ENCODE measurements at regions not wholly inside any gene's neighbourhood (a gene's known extent, or its start where the extent isn't known, plus 50 kb on each side); places are given as distances from the start of the nearest gene placed in this dataset.

DNA sequence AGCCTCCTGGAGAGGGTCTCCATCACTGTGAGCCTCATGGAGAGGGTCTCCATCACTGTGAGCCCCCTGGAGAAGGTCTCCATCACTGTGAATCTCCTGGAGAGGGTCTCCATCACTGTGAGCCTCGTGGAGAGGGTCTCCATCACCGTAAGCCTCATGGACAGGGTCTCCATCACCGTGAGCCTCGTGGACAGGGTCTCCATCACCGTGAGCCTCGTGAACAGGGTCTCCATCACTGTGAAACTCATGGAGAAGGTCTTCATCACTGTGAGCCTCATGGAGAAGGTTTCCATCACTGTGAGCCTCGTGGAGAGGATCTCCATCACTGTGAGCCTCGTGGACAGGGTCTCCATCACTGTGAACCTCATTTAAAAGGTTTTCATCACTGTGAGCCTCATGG is 140.0 kb downstream of the ERMARD start:
- no peak for DNase-seq (ENCODE audit: low read depth in 2 of 2)

DNA sequence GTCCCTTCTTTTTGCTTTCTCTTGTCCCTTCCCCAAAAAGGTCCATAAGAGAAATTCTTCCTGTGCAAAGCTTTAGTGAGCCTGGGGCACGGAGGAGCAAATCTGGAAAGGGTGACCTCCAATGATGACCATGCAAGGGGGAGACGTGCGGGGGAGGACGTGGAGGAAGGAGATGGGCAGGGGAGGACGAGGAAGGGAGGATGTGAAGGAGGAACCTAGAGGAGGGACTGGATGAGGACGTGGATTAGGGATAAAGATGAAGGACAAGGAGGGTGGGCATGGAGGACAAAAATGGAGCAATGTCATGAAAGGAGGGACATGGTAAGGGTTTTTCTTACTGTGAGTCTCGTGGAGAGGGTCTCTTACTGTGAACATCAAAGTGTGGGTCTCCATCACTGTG is 139.5 kb downstream of the ERMARD start:
- DNase-seq (ENCODE audit: low read depth in 2 of 2), result no peak

DNA sequence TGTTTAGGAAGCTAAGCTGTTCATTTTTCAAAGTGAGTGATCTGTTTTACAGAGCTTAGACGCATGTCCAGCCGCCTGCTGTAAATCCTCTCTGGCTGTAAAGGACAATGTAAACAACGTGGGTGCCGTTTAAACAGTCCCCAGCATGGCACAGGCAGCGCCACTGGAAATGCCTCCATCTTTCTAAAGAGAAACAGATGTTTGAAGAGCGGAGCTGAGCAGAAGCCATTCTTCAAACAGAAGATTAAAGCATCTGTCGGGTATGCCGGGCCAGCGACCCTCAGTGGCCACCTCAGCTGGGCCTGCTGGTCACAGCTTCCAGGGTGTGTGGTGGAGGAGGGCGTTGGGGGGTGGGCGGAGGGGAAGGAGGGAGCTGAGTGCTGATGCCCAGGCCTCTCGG is 138.6 kb downstream of the ERMARD start:
- DNase-seq (ENCODE audit: low read depth in 2 of 2), result no peak

DNA sequence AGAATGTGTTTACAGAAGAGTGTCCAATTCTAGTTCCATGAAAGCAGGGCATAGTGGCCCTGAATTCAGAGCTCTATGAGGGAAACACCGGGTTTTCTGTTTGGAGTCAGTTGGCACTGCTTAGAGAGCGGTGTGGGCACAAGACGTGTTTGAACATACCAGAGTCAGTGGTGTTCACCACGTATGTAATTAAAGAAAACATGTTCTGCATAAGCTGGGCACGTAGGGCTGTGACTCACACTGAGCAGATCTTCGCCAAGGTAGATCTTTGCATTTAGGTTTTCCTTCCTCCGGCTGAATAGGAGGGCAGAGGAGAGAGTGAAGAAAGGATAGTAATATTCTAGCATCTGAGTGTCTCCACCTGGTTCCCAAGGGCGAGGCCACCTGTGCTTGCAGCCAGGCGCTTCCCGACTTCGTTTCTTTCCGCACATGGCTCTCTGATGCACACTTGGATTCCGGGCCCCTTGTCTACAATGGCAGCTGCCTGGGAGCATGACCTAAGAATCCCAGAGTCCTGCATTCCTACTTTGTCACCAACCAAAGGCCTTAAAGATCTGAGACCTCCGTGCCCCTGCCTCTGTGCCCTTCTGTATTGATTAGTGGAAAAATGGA is 136.2 kb downstream of the ERMARD start:
- DNase-seq (ENCODE audit: low read depth in 2 of 2), result no peak

DNA sequence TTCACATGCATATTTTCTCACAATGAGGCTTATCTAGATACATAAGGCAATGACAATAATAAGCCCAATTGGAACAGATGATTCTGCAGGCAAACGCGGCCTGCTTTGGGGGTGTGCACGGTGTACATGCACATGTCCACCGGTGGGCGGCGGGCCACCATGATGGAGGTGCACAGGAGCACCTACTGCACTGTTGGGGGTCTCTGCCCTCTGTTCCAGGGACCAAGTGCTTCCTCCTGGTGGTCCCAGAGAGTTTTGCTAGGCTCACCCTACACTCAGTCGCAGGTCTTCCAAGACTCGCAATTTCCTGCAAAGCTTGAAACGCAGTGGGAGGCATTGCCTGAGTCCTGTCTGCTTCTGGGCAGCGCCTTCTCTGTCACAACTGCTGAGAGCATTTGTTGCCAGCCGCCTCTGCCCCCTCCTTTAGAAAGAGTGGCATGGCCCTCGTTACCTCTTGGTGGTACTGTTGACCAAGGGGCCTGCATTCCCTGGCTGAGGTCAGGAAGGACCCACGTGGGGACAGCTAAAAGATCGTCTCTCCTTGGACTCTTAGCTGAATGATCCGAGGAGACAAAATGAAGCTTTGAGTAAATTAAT is 135.3 kb downstream of the ERMARD start:
- no peak for DNase-seq (ENCODE audit: low read depth in 2 of 2)

DNA sequence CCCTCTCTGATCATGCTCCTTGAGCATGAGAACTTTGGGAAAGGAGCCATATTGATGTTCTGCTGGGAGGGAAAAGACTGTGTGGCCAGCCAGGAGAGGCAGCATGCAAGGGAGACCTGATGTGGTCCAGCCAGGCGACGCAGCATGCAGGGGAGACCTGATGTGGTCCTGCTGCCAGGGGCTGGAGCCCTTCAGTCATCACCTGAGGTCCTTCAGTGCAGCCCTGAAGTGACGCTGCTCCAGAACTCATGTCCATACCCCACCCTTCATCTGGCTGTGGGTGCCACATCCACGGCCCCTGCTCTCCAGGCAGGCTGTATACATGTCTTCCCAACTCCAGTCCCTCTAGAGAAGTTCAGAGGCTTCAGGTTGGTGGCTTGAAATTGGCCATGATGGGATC is 134.4 kb downstream of the ERMARD start:
- DNase-seq (ENCODE audit: low read depth in 2 of 2), result no peak

DNA sequence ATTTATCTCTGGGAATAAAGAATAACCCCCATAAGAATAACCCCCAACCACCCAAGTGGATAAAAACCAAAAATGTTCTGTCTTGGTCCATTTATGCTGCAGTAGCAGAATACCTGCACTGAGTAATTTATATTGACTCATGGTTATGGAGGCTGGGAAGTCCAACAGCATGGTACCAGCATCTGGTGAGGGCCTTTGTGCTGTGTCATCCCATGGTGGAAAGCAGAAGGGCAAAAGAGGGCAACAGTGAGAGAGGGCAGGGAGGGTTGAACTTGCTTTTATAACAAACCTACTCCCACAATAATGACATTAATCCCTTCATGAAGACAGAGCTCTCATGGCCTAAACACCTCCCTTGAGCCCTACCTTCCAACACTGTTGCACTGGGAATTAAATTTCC is 133.7 kb downstream of the ERMARD start:
- no peak for DNase-seq (ENCODE audit: low read depth in 2 of 2)

DNA sequence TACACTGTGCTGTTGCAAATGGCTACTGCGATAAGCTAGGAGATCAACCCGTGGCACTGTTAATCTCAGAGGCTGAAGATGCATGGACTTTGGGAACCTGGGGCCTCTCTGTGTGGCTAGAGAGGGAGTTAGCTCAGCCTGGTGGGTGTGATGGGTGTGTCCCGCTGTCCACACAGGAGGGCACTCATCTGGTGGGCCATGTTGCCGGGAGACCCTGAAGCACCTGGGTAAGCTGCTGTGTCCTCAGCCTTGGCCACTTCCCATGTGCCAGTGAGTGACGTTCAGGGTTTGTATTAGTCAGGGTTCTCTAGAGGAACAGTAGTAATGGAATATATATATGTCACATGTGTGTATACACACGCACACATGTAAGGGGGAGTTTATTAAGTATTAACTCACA is 132.7 kb downstream of the ERMARD start:
- no peak for DNase-seq (ENCODE audit: low read depth in 2 of 2)

DNA sequence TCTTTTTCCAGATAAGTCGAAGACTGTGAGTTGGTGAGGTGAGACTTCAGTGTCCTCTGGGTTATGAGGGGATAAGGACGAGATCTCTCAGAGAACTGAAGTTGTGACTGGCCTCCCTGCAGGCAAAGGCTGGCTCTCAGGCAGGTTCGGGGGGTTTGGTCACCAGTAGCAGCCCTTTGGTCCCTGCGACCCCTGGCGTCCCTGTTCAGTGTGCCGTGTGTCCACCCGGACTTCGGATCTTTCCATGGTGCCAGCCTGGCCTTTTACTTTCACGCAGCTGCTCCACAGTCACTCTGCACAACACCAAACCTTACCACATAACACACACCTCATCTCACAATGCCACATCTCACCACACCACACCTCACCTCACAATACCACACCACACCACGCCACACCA is 131.9 kb downstream of the ERMARD start:
- DNase-seq (ENCODE audit: low read depth in 2 of 2), result no peak

DNA sequence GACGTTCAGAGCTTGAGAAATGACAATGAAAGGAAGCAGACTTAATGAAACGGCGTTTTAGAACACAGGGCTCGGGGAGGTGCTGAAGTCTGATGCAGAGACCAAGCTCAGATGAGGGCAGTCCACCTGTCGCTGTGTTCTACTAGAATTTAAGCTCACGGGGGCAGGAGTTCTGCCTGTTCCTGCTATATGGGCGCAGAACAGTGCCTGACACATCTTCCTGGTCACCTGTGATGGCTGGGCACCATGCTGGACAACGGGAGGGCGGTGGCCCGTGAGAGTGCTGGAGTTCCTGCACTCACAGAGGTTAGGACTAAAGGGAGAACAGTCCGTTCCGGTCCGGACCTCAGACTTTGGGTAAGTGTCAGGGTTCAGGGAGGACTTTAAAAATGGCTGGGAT is 130.6 kb downstream of the ERMARD start:
- DNase-seq (ENCODE audit: low read depth in 2 of 2), result no peak

DNA sequence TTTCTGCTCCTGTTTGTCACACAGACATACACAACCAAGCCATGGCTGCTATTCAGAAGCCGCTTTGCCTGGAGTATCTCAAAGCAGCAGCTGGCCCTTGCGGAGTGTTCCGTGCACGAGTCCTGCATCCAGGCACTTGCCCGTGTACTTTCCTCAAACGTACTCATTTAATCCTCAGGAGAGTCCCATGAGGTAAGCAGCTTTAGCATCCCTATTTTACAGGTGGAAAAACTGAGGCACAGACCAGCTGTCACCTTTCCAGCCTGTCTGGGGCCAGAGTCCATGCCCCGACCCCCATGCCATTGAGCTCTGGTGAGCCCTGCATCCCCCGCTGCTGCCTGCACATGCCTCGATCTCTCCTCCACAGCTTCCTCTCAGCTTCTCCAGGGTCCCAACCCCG is 130.0 kb downstream of the ERMARD start:
- no peak for DNase-seq (ENCODE audit: low read depth in 2 of 2)

DNA sequence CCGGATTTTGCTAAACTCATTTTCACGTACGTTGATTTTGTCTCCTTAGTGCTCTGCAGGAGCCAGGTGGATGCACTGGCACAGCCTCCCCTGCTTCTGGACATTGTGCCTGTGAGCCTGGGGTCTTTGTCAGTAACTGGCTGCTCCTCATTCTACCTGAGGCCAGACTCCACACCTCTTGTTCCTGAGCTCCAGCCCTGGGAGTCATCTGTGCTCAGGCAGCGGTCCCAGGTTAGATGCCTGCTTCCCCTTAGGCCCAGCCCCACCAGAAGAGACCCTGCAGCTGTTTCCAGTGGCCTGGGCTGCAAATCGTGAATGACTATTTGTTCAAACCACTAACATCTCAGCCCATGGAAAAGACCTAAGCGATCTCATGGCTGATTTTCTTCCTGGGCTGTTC is 129.1 kb downstream of the ERMARD start:
- no peak for DNase-seq (ENCODE audit: low read depth in 2 of 2)

DNA sequence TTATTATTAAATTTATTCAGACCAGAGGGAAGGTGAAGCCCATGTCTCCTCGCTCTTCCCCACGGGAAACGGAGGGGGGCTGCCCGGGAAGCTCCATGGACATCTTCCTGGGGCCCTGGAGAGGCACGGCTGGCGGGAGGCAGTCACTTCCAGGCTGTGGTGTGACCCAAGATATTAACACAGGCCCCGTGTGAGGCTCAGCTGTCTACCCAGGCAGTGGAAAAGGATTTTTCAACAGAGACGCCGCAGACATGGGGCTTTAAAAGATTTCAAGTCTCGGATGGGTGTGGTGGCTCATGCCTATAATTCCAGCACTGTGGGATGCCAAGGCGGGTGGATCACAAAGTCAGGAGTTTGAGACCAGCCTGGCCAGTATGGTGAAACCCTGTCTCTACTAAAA is 117.9 kb downstream of the ERMARD start:
- DNase-seq (ENCODE audit: low read depth in 2 of 2), result no peak

DNA sequence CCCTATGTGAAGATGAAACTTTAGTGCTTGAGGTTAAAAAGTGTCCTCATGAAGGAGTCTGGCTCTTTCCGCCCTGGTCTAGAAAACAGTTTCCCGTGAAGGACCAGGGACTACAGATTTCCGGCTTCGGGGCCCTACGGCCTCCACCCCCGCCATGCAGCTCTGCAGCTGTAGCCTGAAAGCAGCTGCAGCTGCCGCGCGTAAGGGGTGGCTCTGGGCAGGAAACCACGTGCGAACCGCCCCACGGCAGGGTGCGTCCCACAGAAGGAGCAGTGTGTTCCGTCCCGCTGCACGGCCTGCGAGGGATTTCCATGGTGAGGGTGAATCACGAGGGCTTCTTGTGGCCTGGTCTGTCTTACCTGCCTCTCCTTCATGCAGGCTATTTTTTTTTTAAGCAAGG is 117.0 kb downstream of the ERMARD start:
- no peak for DNase-seq (ENCODE audit: low read depth in 2 of 2)

DNA sequence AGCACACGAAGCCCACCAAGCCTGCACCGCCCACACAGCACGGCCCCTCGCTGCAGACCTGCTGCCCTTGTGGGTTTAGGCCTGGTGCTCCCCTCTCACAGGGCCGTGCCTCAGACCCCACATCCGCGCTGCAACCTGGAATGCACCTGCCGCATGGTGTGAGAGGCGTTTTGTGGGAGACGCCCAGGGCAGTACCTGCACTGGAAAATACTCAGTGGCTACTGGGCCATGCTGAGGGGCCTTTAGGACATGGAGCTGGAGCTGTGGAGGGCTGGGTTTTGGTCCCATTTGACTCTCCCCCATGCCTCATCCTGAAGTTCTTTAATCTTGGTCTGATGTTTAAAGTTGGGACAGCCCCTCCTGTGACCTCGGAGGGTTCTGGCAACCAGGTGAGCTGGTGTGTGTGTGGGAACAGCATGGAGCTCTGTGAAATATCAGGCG is 116.3 kb downstream of the ERMARD start:
- DNase-seq (ENCODE audit: low read depth in 2 of 2), result no peak

DNA sequence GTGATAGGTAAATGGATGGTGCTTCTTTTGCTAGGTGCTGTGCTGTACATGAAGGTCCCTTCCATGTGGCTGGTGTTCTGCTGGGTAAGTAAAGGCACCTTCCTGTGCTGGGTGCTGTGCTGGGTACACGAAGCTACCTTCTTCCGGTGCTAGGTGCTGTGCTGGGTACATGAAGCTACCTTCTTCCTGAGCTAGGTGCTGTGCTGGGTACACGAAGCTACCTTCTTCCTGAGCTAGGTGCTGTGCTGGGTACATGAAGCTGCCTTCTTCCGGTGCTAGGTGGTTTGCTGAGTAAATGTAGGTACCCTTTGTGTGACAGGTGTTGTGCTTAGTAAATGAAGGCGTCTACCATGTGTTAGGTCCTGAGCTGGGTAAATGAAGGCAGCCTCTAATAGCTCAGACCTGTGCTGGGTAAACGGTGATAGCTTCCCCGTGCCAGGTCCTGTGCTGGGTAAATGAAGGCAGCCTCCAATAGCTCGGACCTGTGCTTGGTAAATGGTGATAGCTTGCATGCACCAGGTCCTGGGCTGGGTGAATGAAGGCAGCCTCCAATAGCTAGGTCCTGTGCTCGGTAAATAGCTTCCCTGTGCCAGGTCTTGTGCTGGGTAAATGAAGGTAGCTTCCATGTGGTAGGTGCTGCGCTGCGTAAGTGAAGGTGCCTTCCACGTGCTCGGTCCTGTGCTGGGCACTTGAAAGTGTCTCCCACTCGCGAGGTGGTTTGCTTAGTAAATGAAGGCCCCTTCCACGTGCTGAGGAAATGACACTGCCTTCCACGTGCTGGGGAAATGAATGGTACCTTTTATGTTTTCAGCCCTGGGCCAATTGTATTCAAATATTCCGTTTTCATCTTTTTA is 115.5 kb downstream of the ERMARD start:
- no peak for DNase-seq (ENCODE audit: low read depth in 2 of 2)

DNA sequence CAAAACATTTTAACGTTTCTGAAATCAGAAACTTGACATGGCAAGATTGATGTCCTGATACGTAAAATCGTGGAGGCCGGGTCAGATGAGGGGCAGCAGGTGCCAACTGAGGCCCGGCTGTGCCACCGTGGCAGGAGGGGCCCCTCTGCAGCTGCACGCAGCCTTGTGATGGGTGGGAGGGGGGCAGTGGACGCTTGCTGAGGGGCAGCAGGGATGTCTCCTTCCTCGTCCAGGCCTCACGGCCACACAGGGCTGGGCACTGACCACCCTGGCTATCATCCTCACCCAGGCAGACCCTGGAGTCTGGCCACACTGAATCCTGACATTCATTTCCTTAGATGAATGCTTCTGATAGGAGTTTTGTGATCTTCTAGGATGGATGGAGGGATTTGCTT is 114.7 kb downstream of the ERMARD start:
- DNase-seq (ENCODE audit: low read depth in 2 of 2), result no peak

DNA sequence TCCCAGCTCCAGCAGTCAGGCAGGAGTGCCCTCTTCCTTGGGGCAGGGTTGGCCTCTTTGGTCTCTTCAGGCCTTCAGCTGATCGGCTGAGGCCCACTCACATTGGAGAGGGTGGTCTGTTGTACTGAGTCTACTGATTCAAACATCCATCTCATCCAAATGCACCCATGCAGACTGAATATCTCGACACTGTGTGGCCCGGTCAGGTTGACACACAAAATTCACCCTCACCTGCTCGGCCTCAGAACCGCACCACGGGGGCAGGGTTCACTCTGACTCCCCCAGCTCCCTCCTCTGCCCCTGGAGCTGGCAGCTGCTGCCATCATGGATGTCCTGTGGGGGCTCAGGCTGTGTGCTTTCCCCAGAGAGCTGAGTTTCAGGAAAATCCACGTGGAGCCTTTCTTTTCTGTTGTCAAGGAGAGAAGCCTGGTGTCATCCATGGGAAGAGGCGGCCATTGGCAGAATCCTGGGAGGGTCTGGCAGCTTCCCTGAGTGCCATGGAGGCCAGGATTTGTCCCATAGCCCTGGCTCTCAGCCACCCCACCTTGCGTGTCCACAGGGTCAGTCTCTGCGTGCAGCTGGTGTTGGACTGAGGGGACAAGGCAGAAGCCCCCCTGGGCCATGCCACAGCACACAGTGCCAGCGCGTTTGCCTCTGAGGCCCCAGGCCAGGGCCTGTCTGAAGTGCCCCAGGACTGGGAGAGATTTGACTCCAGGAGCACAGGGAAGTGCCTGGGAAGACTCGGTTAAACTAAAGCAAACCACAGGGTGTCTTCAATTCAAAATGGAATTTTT is 114.1 kb downstream of the ERMARD start:
- no peak for DNase-seq (ENCODE audit: low read depth in 2 of 2)

DNA sequence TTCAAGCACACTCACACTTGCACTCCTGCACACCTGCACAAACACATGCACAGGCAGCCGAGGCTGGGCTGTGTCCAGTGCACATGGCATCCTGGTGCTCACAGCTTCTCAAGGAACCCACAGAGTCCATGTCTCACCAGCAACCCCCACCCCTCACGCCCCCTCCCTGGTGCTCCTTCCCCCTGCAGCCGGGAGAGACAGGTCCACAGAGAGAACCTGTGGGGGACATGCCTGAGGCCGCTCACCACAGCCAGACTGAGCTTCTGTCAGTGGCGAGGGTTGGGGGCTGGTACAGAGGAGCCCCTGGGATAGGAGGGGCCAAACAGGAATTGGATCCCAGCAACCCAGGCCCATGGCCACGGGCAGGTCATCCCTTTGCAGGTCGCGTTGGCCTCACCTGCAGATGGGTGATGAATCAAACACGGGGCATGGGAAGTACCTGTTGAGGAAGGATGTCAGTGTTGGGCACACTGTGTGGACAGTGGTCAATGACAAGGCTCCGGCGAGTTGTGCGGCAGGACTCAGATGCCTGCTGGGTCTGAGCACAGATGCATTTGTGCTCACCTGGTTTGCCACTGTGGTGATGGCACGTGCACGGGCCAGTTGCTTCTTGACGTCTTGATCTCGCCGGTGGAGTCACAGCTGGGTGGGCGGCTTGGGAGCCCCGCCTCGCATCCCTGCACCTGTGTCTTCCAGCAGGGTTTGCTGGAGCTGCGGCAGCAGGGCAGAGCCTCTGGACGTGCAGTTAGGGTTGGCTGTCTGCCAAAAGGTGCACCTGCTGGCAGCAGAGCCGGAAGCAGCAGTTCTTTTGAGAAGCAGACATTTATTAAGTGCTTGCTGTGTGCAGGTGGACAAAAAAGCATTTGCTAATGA is 113.0 kb downstream of the ERMARD start:
- DNase-seq (ENCODE audit: low read depth in 2 of 2), result no peak

DNA sequence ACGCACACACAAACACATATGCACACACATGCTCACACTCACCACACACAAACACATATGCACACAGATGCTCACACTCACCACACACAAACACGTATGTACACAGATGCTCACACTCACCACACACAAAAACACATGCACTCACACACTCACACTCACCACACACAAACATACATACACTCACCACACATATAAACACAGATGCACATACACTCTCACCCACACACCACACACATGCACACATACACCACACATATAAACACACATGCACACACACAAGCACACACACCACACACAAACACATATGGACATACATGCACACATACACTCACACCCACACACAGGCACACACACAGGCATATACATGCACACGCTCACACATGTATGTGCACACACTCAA is 112.3 kb downstream of the ERMARD start:
- no peak for DNase-seq (ENCODE audit: low read depth in 2 of 2)

DNA sequence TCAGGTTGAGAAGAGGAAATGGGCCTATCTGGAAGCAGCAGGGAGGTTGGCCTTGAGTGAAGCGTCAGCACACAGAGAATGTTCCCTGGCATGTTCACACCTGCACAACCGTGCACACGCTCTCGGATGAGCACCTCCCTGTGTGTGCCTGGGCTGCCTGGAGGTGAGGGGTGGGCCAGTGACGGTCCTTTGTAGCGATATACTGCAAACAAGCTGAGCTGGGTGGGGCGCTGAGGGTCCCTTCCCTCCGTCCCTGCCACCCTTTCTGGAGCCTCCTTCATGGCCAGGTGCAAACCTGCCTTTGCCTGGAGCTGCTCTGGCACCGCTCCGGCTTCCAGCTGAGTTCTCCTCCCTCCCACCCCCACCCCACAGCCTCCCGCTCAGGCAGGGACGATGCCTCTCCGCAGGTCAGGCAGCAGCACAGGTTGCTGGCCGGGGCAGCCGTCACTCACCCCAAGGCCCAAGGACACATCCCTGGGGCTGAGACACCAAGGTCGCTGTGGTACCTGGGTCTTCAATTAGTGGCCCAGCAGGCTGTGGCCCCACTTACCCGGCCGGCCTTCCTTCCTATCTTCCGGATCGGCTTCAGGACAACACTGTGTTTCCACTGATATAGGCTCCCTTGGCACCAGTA is 111.6 kb downstream of the ERMARD start:
- DNase-seq (ENCODE audit: low read depth in 2 of 2), result no peak

All from fibroblast of skin of left quadriceps (primary cell).